NB4 (cell line): ENCODE measurements at regions not wholly inside any gene's neighbourhood (a gene's known extent, or its start where the extent isn't known, plus 50 kb on each side); places are given as distances from the start of the nearest gene placed in this dataset.

Source experiments
- DNase-seq: peaks from one replicate; pipeline ENCODE4 v3.0.0; 2010; ENCODE audit warnings: low read depth
- H3K4me3 ChIP-seq: one replicate; pipeline ENCODE4 v1.5.1; 2011; ENCODE audit warnings: mild to moderate bottlenecking, low read depth, low read length, moderate library complexity
- MYC ChIP-seq: IDR thresholded peaks from 2 replicates; pipeline ENCODE4 v1.6.1; 2011; ENCODE audit warnings: low read depth, low read length
- POLR2A ChIP-seq: IDR thresholded peaks from 2 replicates; pipeline ENCODE4 v1.6.1; 2011; ENCODE audit warnings: mild to moderate bottlenecking; ENCODE audit not compliant: insufficient read length; ENCODE audit errors: extremely low read depth
- TF ChIP-seq, protein P1 (sequence below): IDR thresholded peaks from 2 replicates; pipeline ENCODE4 v1.6.1; 2011; ENCODE audit warnings: low read depth, low read length
- TF ChIP-seq, protein P2 (sequence below): IDR thresholded peaks from one replicate; pipeline ENCODE4 v1.5.1; 2012; ENCODE audit warnings: low read depth, low read length

DNA sequence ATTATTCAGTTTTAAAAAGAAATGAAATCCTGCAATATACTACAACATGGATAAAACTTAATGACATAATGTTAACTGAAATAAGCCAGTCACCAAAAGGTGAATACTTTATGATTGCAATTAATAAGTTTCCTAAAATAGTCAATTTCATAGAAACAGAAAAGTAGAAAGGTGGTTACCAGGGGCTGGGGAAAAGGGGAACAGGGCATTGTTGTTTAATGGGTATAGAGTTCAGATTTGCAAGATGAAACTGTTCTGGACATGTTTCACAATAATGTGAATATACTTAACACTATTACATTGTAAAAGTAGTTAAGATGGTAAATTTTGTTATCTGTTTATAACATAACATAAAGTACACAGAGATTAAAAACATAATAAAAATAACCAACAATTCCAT, 550.9 kb downstream of the CCER1 start:
- TF ChIP-seq, protein P1, sequence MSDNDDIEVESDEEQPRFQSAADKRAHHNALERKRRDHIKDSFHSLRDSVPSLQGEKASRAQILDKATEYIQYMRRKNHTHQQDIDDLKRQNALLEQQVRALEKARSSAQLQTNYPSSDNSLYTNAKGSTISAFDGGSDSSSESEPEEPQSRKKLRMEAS: no peak
- TF ChIP-seq MYC: no peak
- TF ChIP-seq, protein P2, sequence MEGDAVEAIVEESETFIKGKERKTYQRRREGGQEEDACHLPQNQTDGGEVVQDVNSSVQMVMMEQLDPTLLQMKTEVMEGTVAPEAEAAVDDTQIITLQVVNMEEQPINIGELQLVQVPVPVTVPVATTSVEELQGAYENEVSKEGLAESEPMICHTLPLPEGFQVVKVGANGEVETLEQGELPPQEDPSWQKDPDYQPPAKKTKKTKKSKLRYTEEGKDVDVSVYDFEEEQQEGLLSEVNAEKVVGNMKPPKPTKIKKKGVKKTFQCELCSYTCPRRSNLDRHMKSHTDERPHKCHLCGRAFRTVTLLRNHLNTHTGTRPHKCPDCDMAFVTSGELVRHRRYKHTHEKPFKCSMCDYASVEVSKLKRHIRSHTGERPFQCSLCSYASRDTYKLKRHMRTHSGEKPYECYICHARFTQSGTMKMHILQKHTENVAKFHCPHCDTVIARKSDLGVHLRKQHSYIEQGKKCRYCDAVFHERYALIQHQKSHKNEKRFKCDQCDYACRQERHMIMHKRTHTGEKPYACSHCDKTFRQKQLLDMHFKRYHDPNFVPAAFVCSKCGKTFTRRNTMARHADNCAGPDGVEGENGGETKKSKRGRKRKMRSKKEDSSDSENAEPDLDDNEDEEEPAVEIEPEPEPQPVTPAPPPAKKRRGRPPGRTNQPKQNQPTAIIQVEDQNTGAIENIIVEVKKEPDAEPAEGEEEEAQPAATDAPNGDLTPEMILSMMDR: no peak
- no peak for TF ChIP-seq POLR2A
- no peak overlapping the region for H3K4me3 ChIP-seq
- DNase-seq: no peak

DNA sequence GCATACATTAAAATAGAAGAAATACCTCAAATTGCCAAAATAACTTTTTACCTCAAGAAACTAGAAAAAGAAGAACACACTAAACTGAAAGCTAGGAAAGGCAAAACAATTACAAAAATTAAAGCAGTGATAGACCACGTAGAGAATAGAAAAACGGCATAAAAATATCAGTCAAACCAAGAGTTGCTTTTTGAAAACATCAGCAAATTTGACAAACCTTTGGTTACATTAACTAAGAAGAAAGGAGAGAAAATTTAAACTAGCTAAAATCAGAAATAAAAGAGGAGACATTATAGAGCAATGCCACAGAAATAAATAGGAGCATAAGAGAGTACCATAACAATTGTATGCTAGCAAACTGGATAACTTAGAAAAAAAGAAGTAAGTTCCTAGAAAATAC, 553.8 kb downstream of the CCER1 start:
- TF ChIP-seq, protein P1: no peak
- TF ChIP-seq, protein P2: no peak
- TF ChIP-seq POLR2A (no peak), MYC (no peak)
- no peak for DNase-seq
- H3K4me3 ChIP-seq: no peak overlapping the region

DNA sequence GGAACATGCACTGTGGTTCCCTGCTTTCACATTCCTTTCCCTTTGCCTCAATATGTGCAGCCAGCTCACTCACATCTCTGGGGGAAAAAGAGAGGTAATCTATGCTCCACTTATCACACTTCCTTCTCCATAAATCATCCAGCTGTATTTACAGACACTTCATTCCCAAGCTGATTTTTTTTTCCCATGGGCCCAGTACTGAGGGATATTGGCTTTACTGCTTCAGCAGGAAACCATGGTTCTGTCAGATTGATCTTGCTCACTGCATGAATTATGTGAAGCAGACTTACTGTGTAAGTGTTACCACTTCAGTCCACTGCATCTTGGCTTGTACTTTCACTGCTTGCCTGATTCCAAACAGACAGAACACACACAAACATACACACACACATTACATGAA, 555.6 kb downstream of the CCER1 start:
- TF ChIP-seq POLR2A (no peak), MYC (no peak)
- TF ChIP-seq, protein P1: no peak
- TF ChIP-seq, protein P2: no peak
- H3K4me3 ChIP-seq: no peak overlapping the region
- no peak for DNase-seq

DNA sequence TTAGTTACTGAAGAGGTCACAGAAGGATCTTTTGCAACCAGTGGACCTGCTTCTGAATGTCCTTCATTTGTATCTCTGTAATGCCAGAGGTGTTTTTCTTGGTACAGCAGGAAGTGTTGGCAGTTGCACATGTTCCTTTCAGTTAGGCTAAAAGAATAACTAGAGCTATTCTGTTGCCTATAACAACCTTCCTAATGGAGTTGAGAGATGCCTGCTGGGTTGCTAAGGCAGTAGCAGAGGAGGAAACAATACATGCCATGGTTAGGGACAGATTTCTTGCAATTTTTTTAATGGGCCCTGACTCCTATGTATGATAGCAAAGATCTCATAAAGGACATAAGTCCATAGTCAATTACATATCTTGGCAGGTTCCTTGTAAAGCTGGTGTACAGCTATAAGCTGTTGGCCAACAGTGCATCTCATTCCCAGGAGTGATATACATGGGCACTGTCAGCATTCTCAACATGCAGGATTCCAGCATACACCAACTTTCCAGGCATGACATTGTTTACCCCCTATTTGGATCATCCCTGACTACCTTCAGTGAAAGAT, 556.6 kb downstream of the CCER1 start:
- TF ChIP-seq, protein P2: no peak
- TF ChIP-seq, protein P1: no peak
- TF ChIP-seq POLR2A: no peak
- no peak for TF ChIP-seq MYC

DNA sequence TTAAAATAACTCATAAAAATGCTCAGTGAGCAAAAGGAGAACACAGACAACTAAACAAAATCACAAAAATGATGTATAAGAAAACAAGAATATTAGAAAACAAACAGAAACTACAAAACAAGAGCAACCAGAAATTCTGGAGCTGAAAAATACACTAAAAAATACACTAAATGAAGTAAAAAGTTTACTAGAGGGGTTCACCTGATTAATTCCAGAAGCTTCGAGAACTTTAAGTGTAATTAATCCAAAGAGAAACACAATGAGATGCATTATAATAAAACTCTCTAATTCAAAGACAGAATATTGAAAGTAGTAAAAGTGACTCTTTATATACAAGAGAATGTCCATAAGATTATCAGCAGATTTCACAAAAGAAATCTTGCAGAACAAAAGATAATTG, 558.4 kb downstream of the CCER1 start:
- TF ChIP-seq, protein P2: no peak
- no peak for TF ChIP-seq MYC
- TF ChIP-seq POLR2A: no peak
- no peak for DNase-seq
- H3K4me3 ChIP-seq: no peak overlapping the region

More for the DNA sequence above, 556.6 kb downstream of the CCER1 start:
- no peak overlapping the region for H3K4me3 ChIP-seq
- no peak for DNase-seq

DNA sequence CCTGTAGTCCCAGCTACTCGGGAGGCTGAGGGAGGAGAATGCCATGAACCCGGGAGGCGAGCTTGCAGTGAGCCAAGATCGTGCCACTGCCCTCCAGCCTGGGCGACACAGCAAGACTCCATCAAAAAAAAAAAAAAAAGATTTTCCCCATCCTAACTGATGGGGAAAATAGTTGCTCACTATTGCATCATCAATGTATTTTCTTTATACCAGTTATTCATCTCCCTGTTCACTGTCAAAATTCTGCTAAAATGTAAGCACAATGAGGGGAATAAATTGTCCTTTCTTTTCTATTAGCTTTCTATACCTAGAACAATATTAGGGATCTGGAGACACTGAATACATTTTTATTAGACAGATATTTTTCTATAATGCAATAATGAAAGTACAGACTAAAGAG, 561.3 kb downstream of the CCER1 start:
- no peak for DNase-seq
- no peak overlapping the region for H3K4me3 ChIP-seq
- TF ChIP-seq, protein P2: no peak
- TF ChIP-seq POLR2A: no peak
- TF ChIP-seq, protein P1: no peak
- TF ChIP-seq MYC: no peak
